Stimulated activated CD4-positive, alpha-beta T cell treated with anti-CD3 and anti-CD28 coated beads, Interleukin-4, amount 100 ng/mL, for 48 hours (primary cell): ENCODE measurements at regions not wholly inside any gene's neighbourhood (a gene's known extent, or its start where the extent isn't known, plus 50 kb on each side); places are given as distances from the start of the nearest gene placed in this dataset.

Experiments used
- DNase-seq, 2 donors: peaks; one replicate each; pipeline ENCODE4 v3.0.0-alpha.2; 2020; ENCODE audit warnings: low read depth in 2 of 2

DNA sequence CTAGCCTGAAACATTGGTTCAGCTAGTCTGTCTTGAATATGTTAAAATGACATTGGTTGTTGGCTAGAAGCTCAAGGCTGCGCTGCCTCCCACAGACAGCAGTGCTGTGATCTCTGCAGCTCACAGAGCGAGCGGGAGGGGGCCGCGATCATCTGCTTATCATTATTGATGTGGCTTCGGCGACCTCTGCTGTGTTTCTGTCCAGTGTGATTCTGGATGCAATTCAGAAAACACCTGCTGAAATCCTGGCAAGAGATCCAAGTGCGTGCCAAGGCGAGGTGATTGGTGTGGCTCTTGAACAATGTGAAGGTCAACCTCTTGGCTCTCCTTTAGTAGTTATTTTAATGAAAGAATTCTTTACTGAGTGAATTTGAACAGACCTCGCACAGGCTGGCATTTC lies 142.3 kb upstream of the SASH1 start:
- DNase-seq = no peak

- DNase-seq = no peak
Observed at GRCh38 chr6:148200781-148201180, 141.9 kb upstream of the SASH1 start.

DNA sequence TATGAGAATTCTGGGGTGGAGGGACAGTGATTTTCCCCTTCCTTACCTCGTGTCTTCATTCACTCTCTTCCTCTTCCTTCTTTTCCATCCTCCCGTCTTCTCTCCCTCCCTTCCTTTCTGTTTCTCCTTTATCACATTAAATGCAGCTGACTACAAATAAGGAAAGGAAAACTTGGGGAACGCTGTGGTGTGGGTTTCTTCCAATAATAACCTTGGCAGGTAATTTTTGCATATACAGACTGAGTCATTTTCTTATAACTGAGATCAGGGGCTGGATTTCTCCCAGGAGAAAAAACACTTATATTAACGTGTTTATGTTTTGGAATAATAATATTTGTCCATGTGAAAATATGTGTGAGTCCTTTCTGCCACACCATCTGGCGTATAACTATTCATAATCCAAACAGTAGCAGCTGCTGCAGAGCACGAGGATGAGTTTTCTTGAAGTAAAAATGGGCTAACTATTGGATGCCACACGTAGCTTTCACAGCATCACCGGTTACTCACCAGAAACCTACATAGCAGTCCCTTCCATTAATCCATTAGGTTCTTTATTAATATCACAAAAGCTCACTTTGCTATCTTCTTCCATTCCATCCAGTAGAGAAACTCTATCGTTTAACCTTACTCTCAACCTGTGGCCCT lies 139.2 kb upstream of the SASH1 start:
- DNase-seq = no peak

- peak; percentile 28 to 43 for DNase-seq
Observed at GRCh38 chr6:148203970-148204369, 138.7 kb upstream of the SASH1 start.

- DNase-seq = no peak
Observed at GRCh38 chr6:148208298-148208697, 134.3 kb upstream of the SASH1 start.

DNA sequence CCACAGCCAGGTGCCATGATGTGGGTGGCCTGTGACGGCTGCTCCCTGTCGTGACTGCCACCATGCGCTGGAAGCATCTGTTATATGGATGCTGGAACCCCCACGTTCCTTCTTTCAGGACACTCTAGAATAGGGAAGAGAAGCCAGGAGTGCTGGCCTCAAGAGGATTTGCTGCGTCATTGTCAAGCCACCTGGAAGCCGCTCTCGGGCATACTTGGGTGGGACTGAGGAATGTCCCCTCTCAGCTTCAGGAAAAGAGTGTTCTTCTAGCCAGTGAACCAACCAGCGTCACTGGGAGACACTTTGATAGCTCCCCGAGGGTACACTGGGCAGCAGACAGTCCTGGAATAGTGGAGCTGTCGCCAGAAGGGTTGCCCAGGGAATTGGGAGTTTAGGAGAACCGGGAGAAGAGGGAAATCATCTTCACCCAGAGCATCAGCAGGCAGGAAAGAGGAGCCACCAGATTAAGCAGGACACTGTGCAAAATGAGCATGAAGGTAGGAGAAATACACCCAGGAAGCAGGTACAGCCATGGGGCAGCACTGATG lies 130.8 kb upstream of the SASH1 start:
- DNase-seq = no peak

GRCh38 chr6:148212366-148212765 lies 130.3 kb upstream of the SASH1 start:
- no peak for DNase-seq

DNA sequence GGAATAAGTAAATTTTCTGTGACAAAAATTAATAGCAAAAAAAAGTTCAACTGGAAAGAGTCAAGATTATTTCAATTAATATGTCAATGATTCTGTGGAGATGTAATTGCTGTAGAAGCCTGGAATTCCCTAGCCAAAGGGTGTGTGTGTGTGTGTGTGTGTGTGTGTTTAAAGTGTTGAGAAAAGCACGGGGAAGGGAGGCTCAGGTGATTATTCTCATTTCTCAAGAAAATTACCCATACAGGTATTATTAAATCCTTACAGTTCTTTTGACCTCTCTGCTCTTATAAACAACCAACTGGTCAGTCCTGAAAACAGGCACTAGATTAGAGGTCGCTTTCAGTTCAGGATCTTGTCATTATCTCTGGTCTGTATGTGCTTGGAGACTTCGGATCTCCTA lies 129.3 kb upstream of the SASH1 start:
- DNase-seq = no peak

- no peak for DNase-seq
Observed at GRCh38 chr6:148214667-148215066, 128.0 kb upstream of the SASH1 start.

GRCh38 chr6:148217051-148217450 lies 125.6 kb upstream of the SASH1 start:
- no peak for DNase-seq

DNA sequence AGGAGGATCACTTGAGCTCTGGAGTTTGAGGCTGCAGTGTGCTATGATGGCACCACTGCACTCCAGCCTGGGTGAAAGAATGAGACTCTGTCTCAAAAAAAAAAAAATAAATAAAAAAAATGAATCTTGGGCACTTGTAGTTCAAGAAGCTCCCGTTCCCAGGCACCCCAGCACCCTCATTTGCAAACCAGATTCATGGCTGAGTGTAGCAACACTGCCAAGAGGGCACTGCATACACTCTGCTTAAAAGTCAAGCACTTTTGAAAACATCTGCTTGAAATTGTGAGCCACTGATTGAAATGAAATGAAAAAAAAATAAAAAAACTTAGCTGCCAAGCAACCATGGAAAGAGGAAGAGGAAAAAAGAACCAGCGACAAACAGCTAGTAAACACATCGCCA lies 124.7 kb upstream of the SASH1 start:
- DNase-seq = no peak

GRCh38 chr6:148218542-148219258 lies 123.9 kb upstream of the SASH1 start:
- no peak for DNase-seq

- no peak for DNase-seq
Observed at GRCh38 chr6:148221196-148221979, 121.2 kb upstream of the SASH1 start.

DNA sequence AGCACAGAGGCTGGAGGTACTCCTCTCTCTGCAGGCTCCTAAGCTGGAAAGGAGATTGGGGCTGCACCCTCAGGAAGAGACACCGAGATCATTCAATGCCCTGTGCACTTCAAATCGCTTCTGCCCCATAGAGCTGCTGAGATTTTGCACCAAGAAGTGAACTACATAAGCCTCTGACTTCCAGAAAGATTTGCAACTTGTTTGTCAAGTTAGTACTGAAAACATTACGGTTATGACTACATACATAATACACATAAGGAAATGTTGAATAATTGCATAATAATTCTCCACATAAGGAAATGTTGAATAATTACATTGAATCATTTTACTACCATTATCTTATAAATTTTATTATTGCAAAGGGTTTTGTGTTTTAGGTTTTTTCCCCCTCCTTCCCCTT lies 120.3 kb upstream of the SASH1 start:
- no peak for DNase-seq

DNA sequence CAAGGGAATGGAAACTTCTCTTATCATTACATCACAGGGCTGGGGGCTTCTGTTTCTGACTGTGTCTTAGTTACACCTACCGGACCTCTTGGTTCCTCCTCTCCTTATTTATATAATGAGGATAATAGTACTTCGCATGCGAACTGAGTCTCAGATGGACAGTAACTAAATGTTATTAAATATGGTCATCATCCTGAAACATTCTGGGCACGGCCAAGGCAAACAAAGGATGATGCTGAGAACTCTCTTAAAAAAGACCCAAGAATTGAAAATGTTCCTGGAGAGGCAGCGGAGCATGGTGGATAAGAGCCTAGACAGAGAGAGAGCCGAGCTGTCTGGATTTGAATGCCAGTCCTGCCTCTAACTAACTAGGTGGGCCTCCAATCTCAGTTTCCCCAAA lies 119.8 kb upstream of the SASH1 start:
- DNase-seq = no peak

- DNase-seq = no peak
Observed at GRCh38 chr6:148223424-148223842, 119.2 kb upstream of the SASH1 start.

- DNase-seq = no peak
Observed at GRCh38 chr6:148225871-148226270, 116.8 kb upstream of the SASH1 start.

GRCh38 chr6:148226284-148226683 lies 116.4 kb upstream of the SASH1 start:
- no peak for DNase-seq

DNA sequence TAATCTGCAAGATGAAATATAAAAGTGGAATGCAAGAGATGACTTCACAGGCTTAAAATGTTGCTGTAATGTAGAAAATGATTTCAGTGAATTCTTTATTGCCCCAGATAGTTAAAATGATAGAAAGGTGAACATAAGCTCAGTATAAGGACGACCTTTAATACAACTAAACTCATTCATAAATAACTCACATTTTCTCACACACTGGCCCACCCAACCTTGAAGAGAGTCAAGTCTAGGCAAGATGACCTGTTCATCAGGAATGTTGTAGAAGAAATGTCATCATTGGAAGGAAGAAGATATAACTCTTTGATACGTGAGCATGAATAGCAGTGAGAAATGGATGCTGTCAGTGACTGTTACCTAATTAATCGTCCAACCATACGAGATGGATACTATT lies 111.1 kb upstream of the SASH1 start:
- no peak for DNase-seq

DNA sequence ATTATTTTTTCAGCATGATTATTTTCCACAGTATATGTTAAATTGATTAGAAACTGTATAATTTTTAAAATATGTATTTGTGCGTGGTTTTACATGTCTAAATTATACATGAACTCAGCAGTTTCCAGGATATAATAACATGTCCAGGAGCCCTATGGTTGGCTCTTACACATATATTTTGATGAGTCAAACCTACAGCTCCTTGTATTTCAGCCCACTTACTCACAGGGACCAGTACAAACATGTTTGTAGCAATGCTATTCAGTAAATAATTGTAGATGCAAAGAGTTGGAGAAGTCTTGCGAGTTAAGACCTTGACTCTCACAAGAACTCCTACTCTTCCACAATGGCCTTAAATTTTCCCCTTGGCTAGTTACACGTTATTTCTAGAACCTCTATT lies 107.2 kb upstream of the SASH1 start:
- no peak for DNase-seq

DNA sequence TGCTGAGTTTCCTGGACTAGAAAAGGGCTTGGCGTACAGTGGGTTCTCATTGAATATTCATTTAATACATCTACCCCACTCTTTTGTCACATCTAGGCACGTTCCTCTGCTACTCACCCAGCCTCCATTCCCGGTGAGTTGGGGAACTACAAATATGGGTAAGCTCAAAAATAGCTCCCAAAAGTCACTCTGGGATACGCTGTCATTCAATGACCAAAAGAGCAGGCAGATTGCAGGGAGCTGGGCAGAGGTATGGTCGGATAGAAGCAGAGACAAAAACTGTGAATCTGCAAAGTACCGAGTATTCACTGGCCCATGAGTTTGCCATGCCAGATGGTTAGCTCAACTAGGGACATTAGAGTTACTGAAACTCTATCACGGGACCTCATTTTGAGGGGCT lies 103.9 kb upstream of the SASH1 start:
- no peak for DNase-seq

DNA sequence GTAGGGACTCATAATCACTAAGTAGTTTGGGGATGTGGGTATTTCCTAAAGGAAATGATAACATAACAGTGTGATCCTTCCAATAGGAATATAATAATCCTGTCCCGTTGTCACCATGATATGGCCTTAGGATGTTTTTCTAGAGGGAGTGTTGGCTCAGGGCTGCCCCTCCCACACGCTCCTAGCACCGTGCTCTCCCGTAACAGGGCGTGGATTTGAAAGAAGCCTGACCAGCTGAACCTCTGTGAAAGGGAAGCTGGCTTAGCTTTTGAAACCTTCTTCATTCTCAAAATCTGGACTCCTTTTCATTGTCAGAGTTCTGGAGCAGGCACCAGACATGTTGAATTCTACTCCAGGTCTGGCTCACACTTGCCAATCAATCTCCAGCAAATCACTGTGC lies 103.4 kb upstream of the SASH1 start:
- no peak for DNase-seq
